ENCODE measurements at regions not wholly inside any gene's neighbourhood (a gene's known extent, or its start where the extent isn't known, plus 50 kb on each side); places are given as distances from the start of the nearest gene placed in this dataset.

GRCh38 chr6:43936476-43936875, 166.5 kb downstream of the VEGFA start:
- ChIA-PET CTCF (ENCODE audit: low intra/inter-chr PET ratio) (no interaction called here), POLR2A (interaction anchor here (0.6 to 6.1 kb wide), 6 partner anchors 10 to 309 kb away, joined by 3 to 47 read pairs (median 8); no protein-coding TSS in a partner anchor)
- H3K4me1 ChIP-seq (replicated peaks in 1 of 2; ENCODE audit: control insufficient read depth in 2 of 2, insufficient read depth in 2 of 2, low read length in 2 of 2), result peaks cover 52 to 53% of the 10 kb centered on the region in 2 experiments
- no peak overlapping the region; the same call in 1 of the 2 replicates for H3K4me2 ChIP-seq (ENCODE audit: insufficient read depth, low read length)
- FAIRE-seq, result no peak
- H3K9me1 ChIP-seq (ENCODE audit: control insufficient read depth, insufficient read depth, low read length), result no peaks in the 10 kb centered on the region
- H2AFZ ChIP-seq (ENCODE audit: low read depth, low read length), result no peak overlapping the region
- intact Hi-C loops (cut with micrococcal nuclease), result no loop called here
- in situ Hi-C loops (cut with MboI), result no loop called here
- DNase-seq (ENCODE audit: extremely low read depth in 1 of 4, low spot score in 3 of 4), result no peak
- H3K36me3 ChIP-seq (ENCODE audit: control insufficient read depth, insufficient read depth, low read length), result no peaks in the 10 kb centered on the region
- peak overlapping the region; percentile 10 to 70; a peak in 3 of 4 replicates for H3K9ac ChIP-seq (ENCODE audit: insufficient read depth in 1 of 2, low read depth in 2 of 2, low read length in 2 of 2)
- TF ChIP-seq ZC3H4 (CRISPR knock-in tag; IDR thresholded peaks at IDR 0.05; ENCODE audit: borderline replicate concordance) (no peak), NR1H2 (CRISPR knock-in tag; IDR thresholded peaks at IDR 0.05) (0 out of 2 replicates have a peak, but pooled peaks have one; percentile 71), ZBTB17 (CRISPR knock-in tag; IDR thresholded peaks at IDR 0.05) (no peak), ATF6 (CRISPR knock-in tag; IDR thresholded peaks at IDR 0.05) (0 out of 2 replicates have a peak, but pooled peaks have one; percentile 26)
- no peaks in the 10 kb centered on the region for H4K20me1 ChIP-seq (replicated peaks; ENCODE audit: control insufficient read depth, insufficient read depth, low read length)
- H3K27me3 ChIP-seq (ENCODE audit: control insufficient read depth in 2 of 2, insufficient read depth in 2 of 2, low read length in 2 of 2), result no peaks in the 10 kb centered on the region
- 66% methylated on average over 9 of the region's 9 CpGs for WGBS (ENCODE audit: insufficient coverage, low coverage, missing lambda C conversion rate)
- no peak for ATAC-seq
- BruUV-seq (replicated peaks), result no TSS peak
- peak overlapping the region; percentile 32; the same call in 1 of the 3 replicates for H3K27ac ChIP-seq (ENCODE audit: extremely low read depth, low read depth, low read length)
- H3K79me2 ChIP-seq (ENCODE audit: control insufficient read depth, insufficient read depth, low read length), result no peaks in the 10 kb centered on the region
- no peak overlapping the region for H3K4me3 ChIP-seq
- no peaks in the 10 kb centered on the region for H3K9me3 ChIP-seq (replicated peaks; ENCODE audit: control insufficient read depth, insufficient read depth, low read depth, low read length)

Data from K562 (cell line).